GM18498 (cell line): ENCODE measurements at regions not wholly inside any gene's neighbourhood (a gene's known extent, or its start where the extent isn't known, plus 50 kb on each side); places are given as distances from the start of the nearest gene placed in this dataset.
"Not testable (repeated sequence)": the region's sequence is repeated elsewhere in the genome, so short reads cannot be mapped to it uniquely, and the experiment has no call there.

Experiments
- ATAC-seq: cut with Tn5 transposase; IDR thresholded peaks from one replicate; pipeline ENCODE4 v1.9.1; 2021; ENCODE audit warnings: mild to moderate bottlenecking, moderate library complexity; ENCODE audit not compliant: unreplicated experiment

DNA sequence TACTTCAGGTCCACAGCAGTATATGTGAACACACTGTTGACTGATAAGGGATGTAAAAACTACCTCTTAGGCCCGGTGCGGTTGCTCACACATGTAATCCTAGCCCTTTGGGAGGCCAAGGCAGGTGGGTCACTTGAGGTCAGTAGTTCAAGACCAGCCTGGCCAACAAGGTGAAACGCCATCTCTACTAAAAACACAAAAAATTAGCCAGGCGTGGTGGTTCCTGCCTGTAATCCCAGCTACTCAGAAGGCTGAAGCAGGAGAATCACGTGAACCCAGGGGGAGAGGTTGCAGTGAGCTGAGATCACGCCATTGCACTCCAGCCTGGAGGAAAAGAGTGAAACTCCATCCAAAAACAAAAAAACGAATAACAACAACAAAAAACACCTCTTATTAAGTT lies 194.6 kb upstream of the KCNMB2 start:
- ATAC-seq: no peak

DNA sequence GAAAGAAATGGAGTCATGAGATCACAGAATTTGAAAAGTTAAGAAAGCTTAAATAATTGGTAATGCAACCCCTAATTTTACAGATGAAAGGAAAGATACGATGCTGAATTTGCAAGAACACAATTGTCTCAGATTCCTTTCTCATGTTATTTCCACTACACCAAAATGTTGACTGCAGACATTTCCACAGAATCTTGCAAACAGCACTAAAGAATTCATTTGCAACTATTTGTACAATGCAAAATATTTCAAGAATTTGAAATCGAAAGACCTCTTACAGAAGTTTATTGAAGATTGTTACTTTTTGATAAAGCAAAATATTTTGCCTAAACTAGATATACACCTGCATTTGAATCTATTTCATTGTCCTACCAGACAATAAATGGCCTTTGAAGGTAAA lies 194.1 kb upstream of the KCNMB2 start:
- no peak for ATAC-seq

DNA sequence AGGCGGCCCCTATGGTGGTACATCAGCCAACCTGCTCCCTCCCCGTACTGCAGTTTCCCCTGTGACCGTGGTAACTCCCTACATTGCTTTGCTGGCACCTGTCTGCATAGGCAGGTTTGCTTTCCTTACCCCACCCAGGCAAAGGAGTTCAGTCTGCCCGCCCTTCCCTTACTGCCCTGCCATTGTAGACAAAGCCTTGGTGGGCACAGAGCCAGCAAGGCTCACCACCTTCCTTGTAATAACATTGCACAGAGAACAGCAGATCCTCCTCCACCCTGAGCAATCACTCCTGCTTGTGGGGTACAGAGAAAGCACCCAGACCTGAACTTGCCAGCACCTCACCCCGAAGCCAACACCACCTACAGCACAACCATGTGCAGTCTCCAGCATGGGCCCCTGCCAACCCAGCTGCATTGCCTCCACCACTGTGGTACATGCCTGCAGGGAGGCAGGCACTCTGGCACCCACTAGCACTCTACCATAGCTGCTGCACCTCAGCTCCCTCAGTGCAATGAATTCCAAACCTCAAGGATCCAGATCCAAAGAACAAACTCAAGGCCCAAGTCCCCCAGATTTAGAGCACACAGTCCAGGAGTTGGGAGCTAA lies 192.7 kb upstream of the KCNMB2 start:
- no peak for ATAC-seq

DNA sequence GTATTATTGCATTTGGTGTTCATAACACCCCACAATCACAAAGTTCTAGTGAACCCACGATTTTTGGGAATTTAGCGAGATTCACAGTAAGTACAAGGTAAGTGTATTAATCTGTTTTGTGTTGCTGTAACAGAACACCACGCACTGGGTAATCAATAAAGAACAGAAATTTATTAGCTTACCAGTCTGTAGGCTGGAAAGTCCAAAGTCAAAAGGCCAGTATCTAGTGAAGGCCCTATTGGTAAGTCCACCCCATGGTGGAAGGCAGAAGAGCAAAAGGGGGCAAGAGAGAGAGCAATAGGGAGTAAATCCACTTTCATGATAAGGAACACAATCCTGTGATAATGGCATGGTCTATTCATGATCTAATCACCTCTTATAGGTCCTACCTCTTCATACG lies 190.3 kb upstream of the KCNMB2 start:
- no peak for ATAC-seq

DNA sequence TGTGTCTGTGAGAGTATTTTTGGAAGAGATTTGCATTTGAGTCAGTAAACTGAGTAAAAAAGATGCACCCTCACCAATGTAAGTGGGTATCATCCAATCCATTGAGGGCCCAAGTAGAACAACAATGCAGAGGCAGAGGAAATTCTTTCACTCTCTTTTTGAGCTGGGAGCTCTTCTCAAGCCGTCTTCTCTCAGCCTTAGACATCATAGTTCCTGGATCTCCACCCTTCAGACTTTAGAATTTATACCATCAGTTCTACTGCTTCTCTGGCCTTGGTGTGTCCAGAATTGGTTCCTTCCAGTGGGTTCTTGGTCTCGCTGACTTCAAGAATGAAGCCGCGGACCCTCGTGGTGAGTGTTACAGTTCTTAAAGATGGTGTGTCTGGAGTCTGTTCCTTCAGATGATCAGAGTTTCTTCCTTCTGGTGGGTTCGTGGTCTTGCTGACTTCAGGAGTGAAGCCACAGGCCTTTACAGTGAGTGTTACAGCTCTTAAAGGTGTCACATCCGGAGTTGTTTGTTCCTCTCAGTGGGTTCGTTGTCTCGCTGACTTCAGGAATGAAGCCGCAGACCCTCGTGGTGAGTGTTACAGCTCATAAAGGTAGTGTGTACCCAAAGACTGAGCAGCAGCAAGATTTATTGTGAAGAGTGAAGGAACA lies 187.5 kb upstream of the KCNMB2 start:
- ATAC-seq: not testable (repeated sequence)

DNA sequence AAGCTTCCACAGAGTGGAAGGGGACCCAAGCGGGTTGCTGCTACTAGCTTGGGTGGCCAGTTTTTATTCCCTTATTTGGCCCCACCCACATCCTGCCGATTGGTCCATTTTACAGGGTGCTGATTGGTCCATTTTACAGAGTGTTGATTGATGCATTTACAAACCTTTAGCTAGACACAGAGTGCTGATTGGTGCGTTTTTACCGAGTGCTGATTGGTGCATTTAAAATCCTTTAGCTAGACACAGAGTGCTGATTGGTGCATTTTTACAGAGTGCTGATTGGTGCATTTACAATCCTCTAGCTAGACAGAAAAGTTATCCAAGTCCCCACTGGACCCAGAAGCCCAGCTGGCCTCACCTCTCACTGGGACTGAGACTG lies 187.0 kb upstream of the KCNMB2 start:
- ATAC-seq: not testable (repeated sequence)

DNA sequence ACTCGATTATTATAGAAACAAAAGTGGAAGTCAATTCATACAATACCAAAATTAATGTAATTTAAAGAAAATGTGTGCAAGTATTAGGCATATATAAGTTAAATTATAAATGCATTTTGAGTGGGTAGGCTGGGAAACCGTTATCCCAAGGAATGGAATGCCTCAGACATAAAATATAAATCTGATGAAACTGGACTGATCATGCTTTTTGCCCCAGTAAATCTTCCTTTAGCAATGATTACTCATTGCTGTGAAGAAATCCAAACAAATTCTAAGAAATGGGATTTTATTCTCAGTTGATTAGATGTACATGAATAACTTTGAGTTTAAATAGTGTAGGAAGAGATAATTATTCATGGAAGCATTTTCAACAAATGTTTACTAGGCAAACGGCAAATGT lies 185.5 kb upstream of the KCNMB2 start:
- no peak for ATAC-seq

DNA sequence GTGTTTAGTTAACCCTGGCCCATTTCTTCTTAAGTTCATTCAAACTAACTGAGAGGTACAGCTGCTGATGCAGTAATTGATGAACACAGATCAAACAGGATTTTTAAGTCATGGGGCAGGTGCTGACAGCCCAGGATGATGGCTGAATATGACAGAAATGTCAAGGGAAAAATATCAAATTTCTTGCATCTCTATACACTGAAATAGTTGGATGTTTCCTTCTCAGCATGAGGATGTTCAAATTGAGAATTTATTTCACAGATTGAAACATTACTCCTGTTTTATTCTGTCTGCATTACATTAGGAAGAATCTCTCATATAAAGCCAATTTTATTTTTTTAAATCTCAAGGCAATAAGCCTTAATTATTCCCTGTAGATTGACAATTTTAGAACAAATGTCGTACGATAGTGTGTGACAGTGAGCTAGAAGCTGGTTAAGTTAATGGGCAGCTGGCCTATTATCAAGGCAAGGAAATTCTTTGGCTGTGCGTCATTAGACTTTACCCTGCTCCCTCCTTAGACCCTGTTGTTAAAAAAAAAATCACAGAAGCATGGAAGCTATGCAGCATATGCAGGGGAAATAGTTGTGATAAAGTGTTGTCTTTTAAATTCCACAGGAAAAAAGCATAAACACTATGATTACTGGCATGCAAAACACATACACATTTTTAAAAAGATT lies 183.8 kb upstream of the KCNMB2 start:
- no peak for ATAC-seq

DNA sequence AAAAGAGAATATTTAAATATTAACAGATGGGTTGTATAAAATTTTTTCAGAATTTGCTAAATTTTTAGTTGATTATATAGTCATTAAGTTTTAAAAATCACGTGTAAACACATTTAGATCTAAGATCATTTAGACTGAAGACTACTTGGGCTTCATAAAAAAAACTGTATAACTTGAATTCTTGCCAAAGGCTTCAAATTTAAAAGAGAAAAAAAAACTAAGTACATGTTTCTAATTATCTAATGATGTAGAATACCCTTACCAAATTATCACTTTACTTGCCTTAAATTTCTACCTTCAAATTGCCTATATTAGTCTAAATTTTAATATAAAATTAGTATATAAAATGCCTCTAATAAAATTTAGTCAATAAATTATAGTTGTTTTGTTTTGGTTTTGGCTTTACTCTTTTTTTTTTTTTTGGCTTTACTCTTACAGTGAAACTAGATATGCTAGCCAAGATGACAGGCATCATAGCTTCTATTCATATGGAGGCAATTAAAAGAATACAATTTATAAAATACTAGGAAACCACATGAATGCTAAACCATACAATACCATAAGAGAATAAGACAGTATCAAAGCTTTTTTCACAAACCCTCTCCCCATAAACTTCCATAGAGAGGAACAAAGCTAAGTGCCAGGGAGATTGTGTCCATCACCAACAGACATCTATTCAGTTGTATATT lies 183.1 kb upstream of the KCNMB2 start:
- ATAC-seq: no peak

DNA sequence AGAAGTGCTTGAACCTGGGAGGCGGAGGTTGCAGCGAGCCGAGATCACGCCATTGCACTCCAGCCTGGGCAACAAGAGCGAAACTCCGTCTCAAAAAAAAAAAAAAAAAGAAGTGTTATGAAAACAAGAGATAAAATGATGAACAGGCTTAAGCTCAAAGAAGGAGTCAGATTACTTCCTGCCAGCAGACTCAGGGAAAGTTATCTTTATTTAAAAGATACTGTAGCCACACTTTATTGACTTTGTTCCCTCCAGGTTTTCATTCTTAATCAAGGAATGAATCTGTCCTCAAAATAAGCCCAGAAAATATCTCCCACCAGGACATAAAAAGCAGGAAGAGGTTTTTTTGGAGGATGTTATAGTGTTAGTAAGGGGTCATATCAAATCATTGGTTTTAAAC lies 176.5 kb upstream of the KCNMB2 start:
- ATAC-seq: no peak

DNA sequence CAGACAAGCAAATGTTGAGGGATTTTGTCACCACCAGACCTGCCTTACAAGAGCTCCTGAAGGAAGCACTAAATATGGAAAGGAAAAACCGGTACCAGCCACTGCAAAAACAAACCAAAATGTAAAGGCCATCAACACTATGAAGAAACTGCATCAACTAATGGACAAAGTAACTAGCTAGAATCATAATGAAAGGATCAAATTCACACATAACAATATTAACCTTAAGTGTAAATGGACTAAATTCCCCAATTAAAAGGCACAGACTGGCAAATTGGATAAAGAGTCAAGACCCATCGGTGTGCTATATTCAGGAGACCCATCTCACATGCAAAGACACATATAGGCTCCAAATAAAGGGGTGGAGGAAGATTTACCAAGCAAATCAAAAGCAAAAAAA lies 173.2 kb upstream of the KCNMB2 start:
- not testable (repeated sequence) for ATAC-seq

DNA sequence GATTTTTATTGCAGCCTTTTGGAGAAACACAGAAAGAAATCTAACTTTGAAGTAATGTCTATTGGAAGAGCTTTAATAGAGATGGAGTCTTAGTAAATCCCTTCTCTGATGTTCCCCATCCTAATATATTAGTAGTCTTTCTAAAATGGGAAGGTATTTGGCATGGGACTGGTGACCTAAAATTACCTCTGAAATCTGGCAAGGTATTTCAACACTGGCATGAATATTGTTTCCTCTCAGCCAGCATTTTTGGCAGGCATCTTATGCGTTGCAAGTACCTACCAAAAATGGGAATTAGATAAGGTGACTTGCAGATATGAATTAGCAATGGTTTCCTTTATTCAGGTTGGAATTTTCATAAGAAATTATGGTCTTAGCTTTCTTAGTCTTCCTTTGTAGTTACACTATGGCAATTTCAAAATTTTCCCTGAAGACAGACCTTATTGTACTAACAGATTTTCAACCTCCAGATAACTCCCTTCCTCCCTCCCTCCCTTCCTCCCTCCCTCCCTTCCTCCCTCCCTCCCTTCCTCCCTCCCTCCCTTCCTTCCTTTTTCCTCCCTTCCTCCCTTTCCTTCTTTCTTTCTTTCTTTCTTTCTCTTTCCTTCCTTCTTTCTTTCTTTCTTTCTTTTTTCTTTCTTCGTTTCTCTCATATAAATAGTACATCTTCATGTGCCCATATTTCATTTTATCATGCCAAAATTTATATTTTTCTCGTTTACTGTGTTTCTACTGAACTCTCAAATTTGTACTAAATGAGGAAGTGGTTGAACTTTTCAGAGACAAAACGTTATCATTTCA lies 168.2 kb upstream of the KCNMB2 start:
- ATAC-seq: no peak

DNA sequence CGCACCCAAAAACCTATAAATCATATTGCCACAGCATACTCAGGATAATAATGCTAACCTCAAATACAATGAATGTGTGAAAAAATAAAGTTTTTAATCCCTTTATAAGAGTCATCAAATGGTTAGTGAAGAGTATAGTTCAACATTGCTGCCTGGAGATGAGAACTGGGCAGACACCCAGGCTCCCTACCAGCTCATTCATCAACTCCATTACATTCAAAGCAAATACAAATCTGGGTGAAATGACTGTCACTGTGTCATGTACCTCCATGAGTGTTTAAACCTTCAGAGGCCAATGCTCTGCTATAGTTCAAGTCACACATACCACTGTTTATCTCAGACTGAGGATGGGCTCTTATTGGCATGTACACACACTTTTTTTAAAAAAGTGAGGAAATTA lies 167.2 kb upstream of the KCNMB2 start:
- ATAC-seq: no peak

DNA sequence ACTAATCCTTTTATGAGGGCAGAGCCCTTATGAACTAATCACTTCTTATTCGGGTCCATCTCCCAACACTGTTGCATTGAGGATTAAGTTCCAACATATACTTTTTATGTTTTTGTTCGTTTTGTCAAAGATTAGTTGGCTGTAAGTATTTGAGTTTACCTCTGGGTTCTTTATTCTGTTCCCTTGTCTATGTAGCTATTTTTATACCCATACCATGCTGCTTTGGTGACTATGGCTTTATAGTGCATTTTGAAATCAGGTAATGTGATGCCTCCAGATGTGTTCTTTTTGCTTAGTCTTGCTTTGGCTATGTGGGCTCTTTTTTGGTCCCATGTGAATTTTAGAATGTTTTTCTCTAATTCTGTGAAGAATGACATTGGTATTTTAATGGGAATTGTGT lies 166.4 kb upstream of the KCNMB2 start:
- no peak for ATAC-seq

DNA sequence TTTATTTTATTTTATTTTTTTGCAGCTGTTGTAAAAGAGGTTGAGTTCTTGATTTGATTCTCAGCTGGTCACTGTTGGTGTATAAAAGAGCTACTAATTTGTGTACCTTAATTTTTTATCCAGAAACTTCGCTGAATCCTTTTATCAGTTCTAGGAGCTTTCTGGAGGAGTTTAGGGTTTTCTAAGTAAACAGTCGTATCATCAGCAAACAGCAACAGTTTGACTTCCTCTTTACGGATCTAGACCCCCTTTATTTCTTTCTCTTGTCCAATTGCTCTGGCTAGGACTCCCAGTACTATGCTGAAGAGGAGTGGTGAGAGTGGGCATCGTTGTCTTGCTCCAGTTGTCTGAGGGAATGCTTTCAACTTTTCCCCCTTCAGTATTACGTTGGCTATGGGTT lies 165.8 kb upstream of the KCNMB2 start:
- no peak for ATAC-seq

DNA sequence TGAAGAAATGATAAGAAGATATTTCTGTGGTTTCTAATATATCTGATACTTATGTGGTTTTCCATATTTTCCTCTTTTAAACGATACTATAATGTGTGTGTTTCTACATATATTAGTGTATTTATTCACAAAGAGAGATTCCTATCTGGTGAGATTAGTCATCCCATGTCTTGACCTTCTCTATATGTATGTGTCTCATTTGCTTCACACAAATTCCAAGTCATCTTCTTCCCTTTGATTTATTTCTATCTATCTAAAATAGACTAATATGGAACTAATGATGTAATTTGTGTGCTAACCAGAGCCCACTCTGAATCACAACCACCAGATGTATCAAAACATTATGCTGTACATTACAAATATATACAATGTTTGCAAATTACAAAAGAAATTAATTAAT lies 154.7 kb upstream of the KCNMB2 start:
- no peak for ATAC-seq

DNA sequence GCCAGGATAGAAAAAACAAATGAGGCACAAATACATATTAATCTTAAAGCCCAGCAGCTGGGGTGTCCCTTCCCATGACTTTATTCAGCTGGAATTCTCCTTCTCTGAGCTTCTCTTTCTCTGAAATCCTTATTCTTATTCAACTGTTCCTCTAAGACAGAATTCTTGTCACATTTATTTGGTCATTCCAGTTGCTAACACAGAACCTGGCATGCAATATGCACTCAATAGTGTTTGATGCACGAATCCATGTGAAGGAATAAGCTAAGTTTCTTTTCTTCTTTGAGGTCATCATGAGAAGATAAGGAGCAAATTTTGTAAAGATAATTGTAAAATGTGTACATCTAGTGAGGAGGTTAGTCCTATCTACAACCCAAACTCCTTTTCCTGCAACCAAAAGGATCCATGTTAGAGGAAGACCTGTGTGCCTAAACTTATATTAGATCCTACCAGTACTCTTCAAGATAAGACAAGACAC lies 154.2 kb upstream of the KCNMB2 start:
- no peak for ATAC-seq

DNA sequence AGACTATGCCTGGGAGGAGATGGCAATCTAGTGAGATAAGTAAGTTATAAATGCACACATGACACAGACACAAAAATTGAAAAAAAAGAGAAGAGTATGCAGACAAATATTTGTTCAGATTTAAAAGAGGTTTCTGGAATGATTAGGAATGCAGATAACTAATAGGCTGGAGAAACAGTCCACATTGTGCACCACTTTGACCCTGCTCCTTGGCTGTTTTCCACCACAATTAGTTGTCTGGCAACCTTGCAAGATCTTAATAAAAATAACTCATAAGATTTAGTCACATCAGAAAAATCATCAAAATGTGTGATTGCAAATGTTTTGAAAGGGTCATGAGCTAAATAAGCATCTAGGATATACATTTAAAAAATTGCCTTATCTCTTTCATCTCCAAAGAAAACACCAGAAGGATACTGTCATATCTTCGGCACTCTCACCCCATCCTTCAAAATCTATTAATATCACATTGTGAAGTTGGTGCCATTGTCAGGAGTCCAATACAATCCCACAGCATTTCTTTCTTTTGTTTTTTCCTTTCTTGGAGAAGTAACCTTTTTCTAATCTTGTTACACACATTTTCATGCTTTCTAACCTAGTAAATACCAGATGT lies 153.7 kb upstream of the KCNMB2 start:
- no peak for ATAC-seq

DNA sequence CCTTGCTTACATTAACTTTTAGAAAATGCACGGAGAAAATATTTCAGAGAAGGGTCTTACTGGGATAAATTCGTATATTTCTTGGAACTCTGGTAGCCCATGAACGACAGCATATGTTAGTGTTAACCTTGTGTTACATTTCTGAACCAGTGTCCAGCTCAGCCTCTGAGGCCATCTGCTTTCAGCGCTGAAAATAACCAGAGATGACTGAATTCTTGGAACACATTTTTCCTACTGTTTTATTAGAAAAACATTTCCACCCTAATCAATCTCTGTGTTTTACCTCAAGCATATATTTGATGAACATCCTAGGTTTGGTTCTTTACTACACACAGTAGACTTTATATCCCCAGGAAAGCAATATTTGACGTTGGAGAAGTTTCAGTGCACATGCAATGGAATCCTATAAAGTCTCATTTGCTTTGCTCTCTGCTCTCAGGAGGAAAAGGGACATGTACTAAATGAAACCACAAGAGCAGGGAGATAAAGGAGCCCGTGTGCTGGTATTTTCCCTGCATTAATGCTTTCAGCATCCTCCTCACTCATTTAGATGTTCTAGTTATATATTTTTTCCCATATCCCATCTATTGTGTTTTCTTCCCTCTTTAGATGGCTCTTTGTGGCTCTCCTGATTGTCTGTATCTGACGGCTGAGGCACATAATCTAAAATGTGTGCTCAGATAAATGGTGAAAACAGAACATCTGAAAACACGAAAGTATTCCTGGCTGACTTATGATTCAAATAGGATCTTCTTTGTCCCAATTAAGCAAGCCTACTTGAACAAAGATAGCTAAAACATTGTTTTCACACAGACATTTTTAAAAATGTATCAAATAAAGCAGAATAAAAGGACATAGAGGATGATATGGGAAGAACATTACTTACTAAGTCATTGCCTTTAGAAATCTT lies 151.7 kb upstream of the KCNMB2 start:
- no peak for ATAC-seq
